ENCODE measurements at regions not wholly inside any gene's neighbourhood (a gene's known extent, or its start where the extent isn't known, plus 50 kb on each side); places are given as distances from the start of the nearest gene placed in this dataset.

GRCh38 chrX:114201622-114202021 lies 382.3 kb upstream of the HTR2C start:
- no peak for TF ChIP-seq EZH2 (IDR thresholded peaks at IDR 0.05; ENCODE audit: low read depth, low read length, severe bottlenecking)
- no peak for TF ChIP-seq RBBP5 (IDR thresholded peaks at IDR 0.05; ENCODE audit: borderline replicate concordance, low read depth, low read length)
- TF ChIP-seq USF2 (IDR thresholded peaks at IDR 0.05; ENCODE audit: low read length), result no peak
- TF ChIP-seq TAF1 (IDR thresholded peaks at IDR 0.05; ENCODE audit: low read depth, low read length), result no peak
- no peak for TF ChIP-seq YY1 (IDR thresholded peaks at IDR 0.05; ENCODE audit: low read depth, low read length)
- no peak for TF ChIP-seq ZNF274 (IDR thresholded peaks at IDR 0.05; ENCODE audit: borderline replicate concordance, extremely low read depth, low read length)
- no peak for TF ChIP-seq GABPA (IDR thresholded peaks at IDR 0.05; ENCODE audit: borderline replicate concordance, insufficient read depth, low read length)
- no peak for TF ChIP-seq JUN (IDR thresholded peaks at IDR 0.05; ENCODE audit: low read depth, low read length)
- TF ChIP-seq POLR2AphosphoS5 (IDR thresholded peaks at IDR 0.05; ENCODE audit: low read depth, low read length), result no peak
- no peak for TF ChIP-seq HDAC2 (IDR thresholded peaks at IDR 0.05; ENCODE audit: borderline replicate concordance in 1 of 2, low read depth in 2 of 2, low read length in 2 of 2)
